Hepatocyte (in vitro differentiated cells): ENCODE measurements at regions not wholly inside any gene's neighbourhood (a gene's known extent, or its start where the extent isn't known, plus 50 kb on each side); places are given as distances from the start of the nearest gene placed in this dataset.
"Not testable (repeated sequence)": the region's sequence is repeated elsewhere in the genome, so short reads cannot be mapped to it uniquely, and the experiment has no call there.

Experiments used
- DNase-seq: peaks from one replicate; pipeline ENCODE4 v3.0.0-alpha.2; 2016; ENCODE audit warnings: low spot score
- H2AFZ ChIP-seq: fragments of 200-600 bp; sonication (generic); 2 replicates; pipeline ENCODE4 v1.6.0; 2016; ENCODE audit warnings: antibody characterized with exemption, mild to moderate bottlenecking
- H3K27ac ChIP-seq: fragments of 200-600 bp; sonication (generic); 2 replicates; pipeline ENCODE4 v1.5.1; 2016; ENCODE audit warnings: mild to moderate bottlenecking
- H3K27me3 ChIP-seq: fragments of 200-600 bp; sonication (generic); 2 replicates; pipeline ENCODE4 v1.6.1; 2016
- H3K36me3 ChIP-seq: fragments of 200-600 bp; sonication (generic); replicated peaks from 2 replicates; pipeline ENCODE4 v1.5.1; 2016; ENCODE audit warnings: low read depth; ENCODE audit not compliant: insufficient read depth
- H3K4me1 ChIP-seq: fragments of 200-600 bp; sonication (generic); 2 replicates; pipeline ENCODE4 v1.5.1; 2016; ENCODE audit warnings: mild to moderate bottlenecking, moderate library complexity; ENCODE audit not compliant: insufficient read depth
- H3K4me2 ChIP-seq: fragments of 200-600 bp; sonication (generic); 2 replicates; pipeline ENCODE4 v1.6.0; 2016
- H3K4me3 ChIP-seq: fragments of 200-600 bp; sonication (generic); 2 replicates; pipeline ENCODE4 v1.5.1; 2016; ENCODE audit warnings: mild to moderate bottlenecking
- H3K79me2 ChIP-seq: fragments of 200-600 bp; sonication (generic); 2 replicates; pipeline ENCODE4 v1.6.0; 2017; ENCODE audit warnings: mild to moderate bottlenecking
- H3K9me2 ChIP-seq: fragments of 200-600 bp; sonication (generic); replicated peaks from 2 replicates; pipeline ENCODE4 v1.6.0; 2017; ENCODE audit warnings: mild to moderate bottlenecking; ENCODE audit not compliant: insufficient read depth
- H3K9me3 ChIP-seq: fragments of 200-600 bp; sonication (generic); 2 replicates; pipeline ENCODE4 v1.5.1; 2016; ENCODE audit warnings: low read depth, mild to moderate bottlenecking
- H4K20me1 ChIP-seq: fragments of 200-600 bp; sonication (generic); 2 replicates; pipeline ENCODE4 v1.6.0; 2016; ENCODE audit warnings: mild to moderate bottlenecking; ENCODE audit not compliant: insufficient read depth, poor library complexity, severe bottlenecking
- CTCF ChIP-seq: fragments of 200-600 bp; sonication (generic); IDR thresholded peaks from 2 replicates; pipeline ENCODE4 v1.5.1; 2016; ENCODE audit warnings: antibody characterized with exemption, mild to moderate bottlenecking; ENCODE audit not compliant: poor library complexity
- EZH2 ChIP-seq: fragments of 200-600 bp; sonication (generic); IDR thresholded peaks from 2 replicates; pipeline ENCODE4 v1.6.1; 2016; ENCODE audit warnings: antibody characterized with exemption, mild to moderate bottlenecking, borderline replicate concordance
- EZH2phosphoT487 ChIP-seq: fragments of 200-600 bp; sonication (generic); IDR thresholded peaks from one replicate; pipeline ENCODE4 v1.6.1; 2018; ENCODE audit warnings: antibody characterized with exemption, mild to moderate bottlenecking, low read depth, moderate library complexity; ENCODE audit not compliant: unreplicated experiment, severe bottlenecking
- WGBS: methylation state at CpG from one replicate; pipeline ENCODE4 v1.1.6; 2016; ENCODE audit warnings: low lambda C conversion rate; ENCODE audit errors: missing lambda C conversion rate; 5-methylcytosine and 5-hydroxymethylcytosine counted together

GRCh38 chr9:97221478-97222355 is 85.7 kb upstream of the CCDC180 start:
- H3K79me2 ChIP-seq, result not testable (repeated sequence)
- peak overlapping the region; percentile 55 for H3K4me3 ChIP-seq

GRCh38 chr9:97220894-97221477 is 86.5 kb upstream of the CCDC180 start:
- Histone ChIP-seq H3K27me3 (peaks cover 34% of the 10 kb centered on the region), H3K79me2 (no peaks in the 10 kb centered on the region), H3K36me3 (no peaks in the 10 kb centered on the region), H3K9me3 (no peaks in the 10 kb centered on the region), H3K9me2 (no peaks in the 10 kb centered on the region), H3K4me3 (peak overlapping the region; percentile 29), H3K4me2 (peak overlapping the region; percentile 96), H2AFZ (peak overlapping the region; percentile 60), H4K20me1 (no peaks in the 10 kb centered on the region), H3K27ac (no peak overlapping the region), H3K4me1 (peaks cover 4% of the 10 kb centered on the region)
- DNase-seq, result peak; percentile 4
- WGBS, result under 1% methylated on average over 17 of the region's 44 CpGs
- TF ChIP-seq EZH2phosphoT487, result no peak
- TF ChIP-seq CTCF, result no peak
- TF ChIP-seq EZH2, result peak; percentile 64

More at GRCh38 chr9:97221478-97222355, 85.7 kb upstream of the CCDC180 start:
- H3K27ac ChIP-seq, H3K36me3 ChIP-seq, H4K20me1 ChIP-seq, H3K4me1 ChIP-seq, H3K9me3 ChIP-seq, H3K9me2 ChIP-seq: not testable (repeated sequence)
- DNase-seq, result peak; percentile 91
- peak; percentile 41 for TF ChIP-seq EZH2
- peak; percentile 30 for TF ChIP-seq CTCF
- WGBS, result 3% methylated on average over 57 of the region's 78 CpGs
- Histone ChIP-seq H3K27me3 (peaks cover 34% of the 10 kb centered on the region), H3K4me2 (peak overlapping the region; percentile 96), H2AFZ (peak overlapping the region; percentile 60)

DNA sequence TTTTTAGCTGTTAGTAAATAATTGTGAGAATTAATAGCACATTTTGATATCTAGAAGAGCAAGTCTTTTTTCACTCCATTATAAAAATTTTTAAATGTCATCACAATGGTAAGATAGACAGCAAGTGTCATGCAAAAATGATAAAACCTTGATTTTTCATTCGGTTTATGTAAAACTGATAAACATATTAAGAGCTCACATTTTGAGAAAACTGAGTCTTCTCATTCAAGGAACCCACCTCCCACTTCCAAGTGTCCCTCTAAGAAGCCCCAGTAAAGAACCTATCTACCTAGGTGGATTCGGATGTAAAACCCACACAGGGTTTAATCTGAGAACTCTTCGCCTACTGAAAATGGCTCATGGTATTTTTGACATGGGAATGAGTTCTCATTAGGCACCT is 87.1 kb upstream of the CCDC180 start:
- not testable (repeated sequence) for H3K36me3 ChIP-seq, H3K4me1 ChIP-seq, H3K9me3 ChIP-seq, H3K9me2 ChIP-seq, H3K4me3 ChIP-seq, H4K20me1 ChIP-seq, H3K4me2 ChIP-seq, H3K79me2 ChIP-seq, H2AFZ ChIP-seq, DNase-seq, H3K27ac ChIP-seq
- TF ChIP-seq EZH2, result peak; percentile 12
- WGBS, result 30% methylated on average over 3 of the region's 3 CpGs
- peaks cover 37% of the 10 kb centered on the region for H3K27me3 ChIP-seq

DNA sequence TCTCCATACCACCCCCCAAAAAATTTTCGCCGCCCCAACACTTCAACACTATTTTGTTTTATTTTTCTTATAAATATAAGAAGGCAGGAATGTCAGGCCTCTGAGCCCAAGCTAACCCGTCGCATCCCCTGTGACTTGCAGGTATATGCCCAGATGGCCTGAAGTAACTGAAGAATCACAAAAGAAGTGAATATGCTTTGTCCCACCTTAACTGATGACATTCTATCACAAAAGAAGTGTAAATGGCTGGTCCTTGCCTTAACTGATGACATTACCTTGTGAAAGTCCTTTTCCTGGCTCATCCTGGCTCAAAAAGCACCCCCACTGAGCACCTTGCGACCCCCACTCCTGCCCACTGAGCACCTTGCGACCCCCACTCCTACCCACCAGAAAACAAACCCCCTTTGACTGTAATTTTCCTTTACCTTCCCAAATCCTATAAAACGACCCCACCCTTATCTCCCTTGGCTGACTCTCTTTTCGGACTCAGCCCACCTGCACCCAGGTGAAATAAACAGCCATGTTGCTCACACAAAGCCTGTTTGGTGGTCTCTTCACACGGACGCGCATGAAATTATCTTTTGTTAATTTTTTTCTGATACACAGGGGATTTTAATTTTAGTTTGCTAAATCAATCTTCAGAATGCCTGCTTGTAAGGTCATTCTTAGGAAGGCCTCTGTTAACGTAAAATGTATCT is 87.9 kb upstream of the CCDC180 start:
- not testable (repeated sequence) for H3K4me3 ChIP-seq, H3K79me2 ChIP-seq, H4K20me1 ChIP-seq, H3K36me3 ChIP-seq, H3K9me3 ChIP-seq, H3K27ac ChIP-seq, DNase-seq, H3K4me1 ChIP-seq, H3K4me2 ChIP-seq, H2AFZ ChIP-seq, H3K9me2 ChIP-seq
- WGBS, result 53% methylated on average over 11 of the region's 12 CpGs
- peaks cover 45% of the 10 kb centered on the region for H3K27me3 ChIP-seq

- H3K36me3 ChIP-seq, H3K9me3 ChIP-seq, H2AFZ ChIP-seq, H3K79me2 ChIP-seq, H3K4me3 ChIP-seq, H3K4me2 ChIP-seq, DNase-seq, H3K9me2 ChIP-seq, H4K20me1 ChIP-seq, H3K27ac ChIP-seq, H3K4me1 ChIP-seq: not testable (repeated sequence)
- 27% methylated on average over 6 of the region's 10 CpGs for WGBS
- H3K27me3 ChIP-seq, result peaks cover 19% of the 10 kb centered on the region
Measured at GRCh38 chr9:97215127-97215526, 92.3 kb upstream of the CCDC180 start.

DNA sequence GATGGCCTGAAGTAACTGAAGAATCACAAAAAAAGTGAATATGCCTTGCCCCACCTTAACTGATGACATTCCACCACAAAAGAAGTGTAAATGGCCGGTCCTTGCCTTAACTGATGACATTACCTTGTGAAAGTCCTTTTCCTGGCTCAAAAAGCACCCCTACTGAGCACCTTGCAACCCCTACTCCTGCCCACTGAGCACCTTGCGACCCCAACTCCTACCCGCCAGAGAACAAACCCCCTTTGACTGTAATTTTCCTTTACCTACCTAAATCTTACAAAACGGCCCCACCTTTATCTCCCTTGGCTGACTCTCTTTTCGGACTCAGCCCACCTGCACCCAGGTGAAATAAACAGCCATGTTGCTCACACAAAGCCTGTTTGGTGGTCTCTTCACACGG is 92.9 kb upstream of the CCDC180 start:
- not testable (repeated sequence) for H3K9me2 ChIP-seq, H4K20me1 ChIP-seq, H3K36me3 ChIP-seq, H3K4me1 ChIP-seq, H3K79me2 ChIP-seq, DNase-seq, H2AFZ ChIP-seq, H3K9me3 ChIP-seq, H3K27ac ChIP-seq, H3K4me3 ChIP-seq, H3K4me2 ChIP-seq
- peaks cover 13% of the 10 kb centered on the region for H3K27me3 ChIP-seq
- WGBS, result 53% methylated on average over 6 of the region's 6 CpGs
